ENCODE measurements at regions not wholly inside any gene's neighbourhood (a gene's known extent, or its start where the extent isn't known, plus 50 kb on each side); places are given as distances from the start of the nearest gene placed in this dataset.

- no peaks in the 10 kb centered on the region for H3K4me1 ChIP-seq (ENCODE audit: low read depth)
- no peak overlapping the region for H3K4me3 ChIP-seq
- DNase-seq (ENCODE audit: low read depth in 1 of 2, low spot score in 1 of 2): no peak
- H3K27me3 ChIP-seq: no peaks in the 10 kb centered on the region
- no peak overlapping the region for H3K27ac ChIP-seq
- TF ChIP-seq CTCF (IDR thresholded peaks at IDR 0.05; ENCODE audit: low read depth, low read length): no peak
- H3K9me3 ChIP-seq (ENCODE audit: low read depth): no peaks in the 10 kb centered on the region
- H3K36me3 ChIP-seq: no peaks in the 10 kb centered on the region
These were observed 247.3 kb downstream of the LPIN1 start for GRCh38 chr2:11993749-11994148.

GRCh38 chr2:11995456-11995855, 249.0 kb downstream of the LPIN1 start:
- peak in 1 of 2 donors; percentile 42 for DNase-seq (ENCODE audit: low read depth in 1 of 2, low spot score in 1 of 2)
- H3K27ac ChIP-seq: no peak overlapping the region
- no peak overlapping the region for H3K4me3 ChIP-seq
- TF ChIP-seq CTCF (IDR thresholded peaks at IDR 0.05; ENCODE audit: low read depth, low read length): no peak
- no peaks in the 10 kb centered on the region for H3K4me1 ChIP-seq (ENCODE audit: low read depth)
- H3K36me3 ChIP-seq: no peaks in the 10 kb centered on the region
- no peaks in the 10 kb centered on the region for H3K27me3 ChIP-seq
- H3K9me3 ChIP-seq (ENCODE audit: low read depth): no peaks in the 10 kb centered on the region

- no peaks in the 10 kb centered on the region for H3K9me3 ChIP-seq (ENCODE audit: low read depth)
- no peaks in the 10 kb centered on the region for H3K27me3 ChIP-seq
- no peaks in the 10 kb centered on the region for H3K4me1 ChIP-seq (ENCODE audit: low read depth)
- no peak for TF ChIP-seq CTCF (IDR thresholded peaks at IDR 0.05; ENCODE audit: low read depth, low read length)
- no peaks in the 10 kb centered on the region for H3K36me3 ChIP-seq
- no peak overlapping the region for H3K27ac ChIP-seq
- peak in 1 of 2 donors; percentile 15 for DNase-seq (ENCODE audit: low read depth in 1 of 2, low spot score in 1 of 2)
- no peak overlapping the region for H3K4me3 ChIP-seq
These were observed 250.2 kb downstream of the LPIN1 start for GRCh38 chr2:11996618-11997017.

- no peak overlapping the region for H3K4me3 ChIP-seq
- no peak for TF ChIP-seq CTCF (IDR thresholded peaks at IDR 0.05; ENCODE audit: low read depth, low read length)
- H3K36me3 ChIP-seq: no peaks in the 10 kb centered on the region
- no peak overlapping the region for H3K27ac ChIP-seq
- H3K27me3 ChIP-seq: no peaks in the 10 kb centered on the region
- H3K4me1 ChIP-seq (ENCODE audit: low read depth): no peaks in the 10 kb centered on the region
- no peak for DNase-seq (ENCODE audit: low read depth in 1 of 2, low spot score in 1 of 2)
- H3K9me3 ChIP-seq (ENCODE audit: low read depth): no peaks in the 10 kb centered on the region
These were observed 250.7 kb downstream of the LPIN1 start for GRCh38 chr2:11997142-11997541.

- TF ChIP-seq CTCF (IDR thresholded peaks at IDR 0.05; ENCODE audit: low read depth, low read length): no peak
- Histone ChIP-seq H3K4me1 (ENCODE audit: low read depth) (no peaks in the 10 kb centered on the region), H3K27ac (no peak overlapping the region), H3K4me3 (no peak overlapping the region), H3K27me3 (no peaks in the 10 kb centered on the region), H3K36me3 (no peaks in the 10 kb centered on the region), H3K9me3 (ENCODE audit: low read depth) (no peaks in the 10 kb centered on the region)
- peak in 1 of 2 donors; percentile 21 for DNase-seq (ENCODE audit: low read depth in 1 of 2, low spot score in 1 of 2)
These were observed 251.8 kb downstream of the LPIN1 start for GRCh38 chr2:11998218-11998617.

Data from cardiac muscle cell (in vitro differentiated cells and primary cell).